GM10266 (cell line): ENCODE measurements at regions not wholly inside any gene's neighbourhood (a gene's known extent, or its start where the extent isn't known, plus 50 kb on each side); places are given as distances from the start of the nearest gene placed in this dataset.

Experiments
- DNase-seq: peaks from one replicate; pipeline ENCODE4 v3.0.0; 2012; ENCODE audit errors: extremely low spot score
- CTCF ChIP-seq: IDR thresholded peaks from 2 replicates; pipeline ENCODE4 v1.5.1; 2012; ENCODE audit warnings: mild to moderate bottlenecking, low read depth; ENCODE audit not compliant: control insufficient read depth, insufficient read depth; ENCODE audit errors: missing control alignments

- TF ChIP-seq CTCF = no peak
- no peak for DNase-seq
These were observed 197.7 kb upstream of the GBE1 start for GRCh38 chr3:81958972-81959640.

GRCh38 chr3:81955878-81956277, 194.4 kb upstream of the GBE1 start:
- no peak for DNase-seq
- TF ChIP-seq CTCF = no peak

DNA sequence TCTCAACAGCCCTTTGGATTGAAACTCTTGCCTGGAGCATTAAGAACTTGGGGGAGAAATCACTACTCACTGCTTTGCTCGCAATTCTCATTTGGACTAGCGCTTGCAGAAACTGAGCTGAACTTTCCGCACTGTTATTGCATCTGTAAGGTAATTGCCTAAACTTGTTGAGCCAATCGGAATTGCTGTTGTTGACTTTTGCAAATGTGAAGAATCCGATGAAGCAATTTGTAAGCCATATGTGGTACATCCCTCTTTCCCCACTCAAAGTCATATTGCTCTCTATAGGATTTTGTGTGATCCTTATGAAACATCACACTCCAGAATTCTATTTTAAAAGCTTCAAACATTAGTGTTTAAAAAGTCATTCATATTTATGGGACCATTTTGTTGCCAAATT, 191.7 kb upstream of the GBE1 start:
- DNase-seq = no peak
- no peak for TF ChIP-seq CTCF

DNA sequence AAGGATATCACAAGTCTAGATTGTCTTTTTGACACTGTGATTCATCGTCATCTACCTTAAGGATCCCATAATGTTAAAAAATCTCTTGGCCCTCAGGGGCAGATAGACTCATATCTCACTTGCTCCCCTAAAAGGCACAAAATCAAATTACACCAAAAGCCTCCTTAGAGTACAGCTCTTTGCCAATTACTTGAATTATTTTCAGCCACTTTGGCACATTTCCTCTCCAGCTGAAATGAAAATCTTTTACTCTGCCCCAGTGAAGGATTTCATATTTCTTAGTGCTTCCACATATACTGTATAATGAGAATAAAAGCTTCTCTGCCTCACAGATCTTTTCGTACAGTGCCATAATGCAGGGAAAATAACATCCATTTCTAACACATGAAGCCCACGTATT, 190.7 kb upstream of the GBE1 start:
- no peak for TF ChIP-seq CTCF
- no peak for DNase-seq

DNA sequence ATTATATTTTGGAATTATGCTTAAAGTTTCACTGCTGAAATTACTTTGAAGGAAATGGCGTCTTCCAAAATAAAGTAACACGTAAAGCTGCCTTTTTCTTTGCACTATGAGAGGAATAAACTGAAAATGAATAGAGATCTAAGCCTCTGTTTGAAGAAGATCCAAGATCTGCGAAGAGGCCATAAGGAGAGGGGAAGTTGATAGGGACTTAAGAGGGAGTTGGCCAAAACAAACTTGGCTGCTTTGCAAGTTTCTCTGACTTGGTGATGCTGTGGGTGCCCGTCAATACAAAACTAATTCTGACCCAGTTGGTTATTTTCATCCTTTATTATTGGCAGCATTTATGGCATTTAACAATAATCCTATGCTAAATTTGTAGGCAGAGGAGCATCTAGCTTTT, 190.2 kb upstream of the GBE1 start:
- DNase-seq = no peak
- TF ChIP-seq CTCF = no peak

GRCh38 chr3:81951106-81951505, 189.7 kb upstream of the GBE1 start:
- no peak for DNase-seq
- no peak for TF ChIP-seq CTCF

DNA sequence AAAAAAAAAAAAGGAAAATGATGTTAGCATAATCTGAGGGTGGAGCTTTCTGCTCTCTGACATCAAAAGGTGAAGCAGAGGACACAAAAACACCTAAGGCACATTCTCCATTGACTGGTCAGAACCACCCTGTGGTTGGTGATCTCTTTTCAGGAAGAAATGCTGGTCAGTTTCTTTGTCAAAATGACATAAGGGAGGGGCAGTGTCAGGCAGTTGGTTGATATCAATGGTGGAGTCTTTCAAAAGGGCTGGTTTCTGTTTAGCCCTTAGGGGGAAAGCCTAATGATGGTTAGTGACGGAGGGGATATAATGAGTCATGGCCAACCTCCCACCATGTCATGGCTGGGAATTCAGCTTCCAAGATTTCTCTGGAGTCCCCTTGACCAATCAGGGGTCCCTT, 185.9 kb upstream of the GBE1 start:
- no peak for TF ChIP-seq CTCF
- no peak for DNase-seq
